Endothelial cell of umbilical vein (primary cell): ENCODE measurements at regions not wholly inside any gene's neighbourhood (a gene's known extent, or its start where the extent isn't known, plus 50 kb on each side); places are given as distances from the start of the nearest gene placed in this dataset.

ENCODE experiments used
- BruUV-seq: library from RNA; stranded (reverse); fragments of 400-500 nt; replicated peaks from 2 replicates; lab custom pipeline; 2021; lab: Mats Ljungman, UMichigan
- CTCF ChIA-PET: fragments of 300-600, 350-600 bp; sonication (Branson Sonifier 250); formaldehyde crosslinking; loops from one replicate; lab custom pipeline; 2021; ENCODE audit warnings: antibody characterized with exemption, inconsistent platforms; lab: Charles Lee
- POLR2A ChIA-PET: fragments of 300-600, 350-600 bp; sonication (Branson Sonifier 250); formaldehyde crosslinking; loops from one replicate; lab custom pipeline; 2021; ENCODE audit warnings: antibody characterized with exemption, inconsistent platforms; lab: Charles Lee
- DNase-seq: peaks from one replicate; pipeline ENCODE4 v3.0.0-alpha.2; 2011; ENCODE audit warnings: low read depth, low spot score
- FAIRE-seq: peaks from 2 replicates; lab custom pipeline; 2011; peaks lifted over from hg19 to GRCh38; lab: Jason Lieb, UNC
- H2AFZ ChIP-seq: 2 replicates; pipeline ENCODE4 v1.6.0; 2012; ENCODE audit warnings: low read depth, low read length, control low read depth, inconsistent platforms
- H3K27ac ChIP-seq: 2 replicates; pipeline ENCODE4 v1.5.1; 2011; ENCODE audit warnings: low read depth, mild to moderate bottlenecking, control low read depth, low read length, moderate library complexity; ENCODE audit not compliant: insufficient read depth
- H3K27me3 ChIP-seq, 2 experiments: 2 replicates each; pipeline versions ENCODE4 v1.6.0 to v1.6.1; 2011; ENCODE audit warnings: low read length in 2 of 2, mixed read lengths in 1 of 2; ENCODE audit not compliant: control insufficient read depth in 2 of 2, insufficient read depth in 2 of 2
- H3K36me3 ChIP-seq, 2 experiments: 2 replicates in 1 of 2; 3 replicates in 1 of 2; pipeline ENCODE4 v1.5.1; 2011; ENCODE audit warnings: low read length in 2 of 2, mild to moderate bottlenecking in 1 of 2, moderate library complexity in 1 of 2; ENCODE audit not compliant: control insufficient read depth in 2 of 2, insufficient read depth in 2 of 2; ENCODE audit errors: extremely low read depth in 1 of 2
- H3K4me1 ChIP-seq: 3 replicates; pipeline ENCODE4 v1.5.1; 2011; ENCODE audit warnings: mild to moderate bottlenecking, low read length; ENCODE audit not compliant: control insufficient read depth, insufficient read depth; ENCODE audit errors: extremely low read depth
- H3K4me2 ChIP-seq: 2 replicates; pipeline ENCODE4 v1.6.1; 2011; ENCODE audit warnings: low read length, control low read depth, mixed read lengths; ENCODE audit not compliant: insufficient read depth
- H3K4me3 ChIP-seq, 3 experiments: fragments of 200-600 bp in 1 of 3; sonication (generic), shearing (Covaris generic) in 1 of 3; replicated peaks in 1 of 3; 2 replicates each; pipeline ENCODE4 v1.5.1; 2011 to 2016; ENCODE audit warnings: control low read depth in 3 of 3, low read length in 3 of 3, mild to moderate bottlenecking in 2 of 3, inconsistent platforms in 1 of 3, low read depth in 1 of 3, moderate library complexity in 1 of 3; ENCODE audit not compliant: insufficient read depth in 1 of 3
- H3K79me2 ChIP-seq: 2 replicates; pipeline ENCODE4 v1.6.0; 2012; ENCODE audit warnings: low read length, inconsistent platforms; ENCODE audit not compliant: control insufficient read depth, insufficient read depth
- H3K9ac ChIP-seq: replicated peaks from 2 replicates; pipeline ENCODE3; 2011; ENCODE audit warnings: low read length, control low read depth; ENCODE audit not compliant: insufficient read depth; ENCODE audit errors: extremely low read depth
- H3K9me1 ChIP-seq: replicated peaks from 3 replicates; pipeline ENCODE4 v1.6.0; 2011; ENCODE audit warnings: mild to moderate bottlenecking, low read length; ENCODE audit not compliant: control insufficient read depth, insufficient read depth; ENCODE audit errors: extremely low read depth
- H3K9me3 ChIP-seq: replicated peaks from 2 replicates; pipeline ENCODE4 v1.5.1; 2012; ENCODE audit warnings: low read length, inconsistent platforms; ENCODE audit not compliant: control insufficient read depth, insufficient read depth
- H4K20me1 ChIP-seq: replicated peaks from 2 replicates; pipeline ENCODE3; 2011; ENCODE audit warnings: mild to moderate bottlenecking, low read length; ENCODE audit not compliant: control insufficient read depth, insufficient read depth; ENCODE audit errors: extremely low read depth
- CTCF ChIP-seq, 2 donors: IDR thresholded peaks; 1 replicate in 1 of 2; 2 replicates in 1 of 2; pipeline ENCODE4 v1.5.1; 2011; ENCODE audit warnings: low read length in 2 of 2, mild to moderate bottlenecking in 2 of 2, moderate library complexity in 2 of 2, control low read depth in 1 of 2, inconsistent platforms in 1 of 2, low read depth in 1 of 2; ENCODE audit not compliant: insufficient read depth in 1 of 2; ENCODE audit errors: extremely low read depth in 1 of 2
- EZH2 ChIP-seq: IDR thresholded peaks from 2 replicates; pipeline ENCODE4 v1.6.1; 2012; ENCODE audit warnings: borderline replicate concordance, low read depth, mild to moderate bottlenecking, moderate library complexity, low read length, inconsistent platforms; ENCODE audit not compliant: severe bottlenecking
- FOS ChIP-seq: IDR thresholded peaks from 2 replicates; pipeline ENCODE4 v1.6.1; 2011; ENCODE audit warnings: mild to moderate bottlenecking, low read length, moderate library complexity, borderline replicate concordance; ENCODE audit not compliant: insufficient read depth
- GATA2 ChIP-seq: IDR thresholded peaks from 2 replicates; pipeline ENCODE4 v1.7.0; 2011; ENCODE audit warnings: low read depth, mild to moderate bottlenecking, moderate library complexity, mixed read lengths, low read length; ENCODE audit not compliant: insufficient read length, insufficient read depth
- JUN ChIP-seq: IDR thresholded peaks from 2 replicates; pipeline ENCODE4 v1.6.1; 2011; ENCODE audit warnings: borderline replicate concordance, low read depth; ENCODE audit not compliant: insufficient read length, insufficient read depth
- MAX ChIP-seq: IDR thresholded peaks from 2 replicates; pipeline ENCODE4 v1.6.1; 2011; ENCODE audit not compliant: insufficient read depth, insufficient read length
- MYC ChIP-seq: IDR thresholded peaks from one replicate; pipeline ENCODE4 v1.6.1; 2011; ENCODE audit warnings: mild to moderate bottlenecking, low read depth, low read length
- POLR2A ChIP-seq: IDR thresholded peaks from 2 replicates; pipeline ENCODE4 v1.6.1; 2012; ENCODE audit warnings: low read depth, mild to moderate bottlenecking, control low read depth, low read length
- POLR2AphosphoS5 ChIP-seq: IDR thresholded peaks from 2 replicates; pipeline ENCODE4 v1.6.1; 2012; ENCODE audit warnings: low read depth, mild to moderate bottlenecking, control low read depth, low read length, moderate library complexity; ENCODE audit not compliant: insufficient read depth
- dilution Hi-C: fragments of 300-500 bp; cut with MboI; formaldehyde crosslinking; loops from one replicate; pipeline ENCODE4 v1.15.0; 2019; ENCODE audit warnings: low sequenced_read_pairs; ENCODE audit not compliant: extremely low pct_ligation_motif_present
- intact Hi-C: fragments of 100-400 bp; cut with micrococcal nuclease; formaldehyde crosslinking; loops from one replicate; pipeline ENCODE4 v1.10.0; 2022

GRCh38 chr5:38031304-38031703 is 191.5 kb upstream of the GDNF start:
- Histone ChIP-seq H3K79me2 (no peaks in the 10 kb centered on the region), H3K4me3 (no peak overlapping the region), H3K27me3 (peaks cover 0 to 3% of the 10 kb centered on the region in 2 experiments), H3K4me1 (no peaks in the 10 kb centered on the region), H3K4me2 (no peak overlapping the region), H4K20me1 (no peaks in the 10 kb centered on the region), H3K36me3 (no peaks in the 10 kb centered on the region), H3K27ac (no peak overlapping the region), H3K9ac (no peak overlapping the region), H3K9me1 (no peaks in the 10 kb centered on the region), H3K9me3 (no peaks in the 10 kb centered on the region), H2AFZ (no peak overlapping the region)
- POLR2A ChIA-PET = no interaction called here
- FAIRE-seq (no peak), DNase-seq (no peak)
- intact Hi-C loops = loop anchor here (5.0 kb wide), 1 partner anchor 619 kb away; no protein-coding TSS in a partner anchor
- dilution Hi-C loops = no loop called here
- CTCF ChIA-PET = no interaction called here
- BruUV-seq = no TSS peak
- TF ChIP-seq GATA2 (no peak), MAX (no peak), JUN (no peak), MYC (no peak), POLR2A (no peak), POLR2AphosphoS5 (no peak), FOS (no peak), CTCF (IDR thresholded peaks at IDR 0.05; ENCODE audit: extremely low read depth in 1 of 2, insufficient read depth in 1 of 2, low read depth in 1 of 2, low read length in 2 of 2) (no peak), EZH2 (no peak)
